Keratinocyte (primary cell): ENCODE measurements at regions not wholly inside any gene's neighbourhood (a gene's known extent, or its start where the extent isn't known, plus 50 kb on each side); places are given as distances from the start of the nearest gene placed in this dataset.

ENCODE experiments used
- EZH2 ChIP-seq: IDR thresholded peaks from one replicate; pipeline ENCODE4 v1.6.1; 2012; ENCODE audit warnings: inconsistent platforms, mild to moderate bottlenecking, low read length, moderate library complexity
- TF ChIP-seq, protein P1 (sequence below), 3 experiments: IDR thresholded peaks in 1 of 3; conservative IDR thresholded peaks in 1 of 3; optimal IDR thresholded peaks in 1 of 3; 2 replicates in 2 of 3; 3 replicates in 1 of 3; pipeline versions ENCODE3 to v1.5.1; 2011; ENCODE audit warnings: low read length in 3 of 3, mild to moderate bottlenecking in 3 of 3, moderate library complexity in 2 of 3, control low read depth in 1 of 3, inconsistent platforms in 1 of 3; ENCODE audit not compliant: insufficient read depth in 2 of 3; ENCODE audit errors: extremely low read depth in 1 of 3

DNA sequence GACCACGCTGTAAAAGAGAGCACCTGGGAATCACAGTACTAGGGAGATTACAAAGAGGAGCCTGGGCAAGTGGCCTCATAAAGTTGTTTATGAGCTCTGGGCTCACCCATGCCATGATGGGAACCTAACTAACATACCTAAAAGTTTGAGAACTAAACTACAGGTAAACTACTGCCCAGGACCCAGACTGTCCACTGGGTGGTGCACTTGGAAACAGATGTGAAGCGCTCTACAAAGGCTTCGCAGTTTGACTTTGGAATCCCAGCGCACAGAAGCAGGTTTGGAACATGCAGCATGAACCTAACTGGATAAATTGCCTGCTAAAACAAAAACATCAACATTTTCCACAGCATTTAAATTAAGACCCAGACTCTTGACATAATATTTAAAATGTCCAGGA is 418.6 kb downstream of the FAM181B start:
- TF ChIP-seq, protein P1, sequence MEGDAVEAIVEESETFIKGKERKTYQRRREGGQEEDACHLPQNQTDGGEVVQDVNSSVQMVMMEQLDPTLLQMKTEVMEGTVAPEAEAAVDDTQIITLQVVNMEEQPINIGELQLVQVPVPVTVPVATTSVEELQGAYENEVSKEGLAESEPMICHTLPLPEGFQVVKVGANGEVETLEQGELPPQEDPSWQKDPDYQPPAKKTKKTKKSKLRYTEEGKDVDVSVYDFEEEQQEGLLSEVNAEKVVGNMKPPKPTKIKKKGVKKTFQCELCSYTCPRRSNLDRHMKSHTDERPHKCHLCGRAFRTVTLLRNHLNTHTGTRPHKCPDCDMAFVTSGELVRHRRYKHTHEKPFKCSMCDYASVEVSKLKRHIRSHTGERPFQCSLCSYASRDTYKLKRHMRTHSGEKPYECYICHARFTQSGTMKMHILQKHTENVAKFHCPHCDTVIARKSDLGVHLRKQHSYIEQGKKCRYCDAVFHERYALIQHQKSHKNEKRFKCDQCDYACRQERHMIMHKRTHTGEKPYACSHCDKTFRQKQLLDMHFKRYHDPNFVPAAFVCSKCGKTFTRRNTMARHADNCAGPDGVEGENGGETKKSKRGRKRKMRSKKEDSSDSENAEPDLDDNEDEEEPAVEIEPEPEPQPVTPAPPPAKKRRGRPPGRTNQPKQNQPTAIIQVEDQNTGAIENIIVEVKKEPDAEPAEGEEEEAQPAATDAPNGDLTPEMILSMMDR (optimal IDR thresholded peaks at IDR 0.05 in 1 of 3, IDR thresholded peaks at IDR 0.05 in 1 of 3, conservative IDR thresholded peaks at IDR 0.05 in 1 of 3; ENCODE audit: extremely low read depth in 1 of 3, insufficient read depth in 2 of 3, low read length in 3 of 3): peak; percentile 11 to 51 (median 13)
- no peak for TF ChIP-seq EZH2
